H1 (cell line): ENCODE measurements at regions not wholly inside any gene's neighbourhood (a gene's known extent, or its start where the extent isn't known, plus 50 kb on each side); places are given as distances from the start of the nearest gene placed in this dataset.
A peak's percentile ranks its signal among the peaks of the same experiment; 100 is the strongest.

Source experiments
- CTCF ChIA-PET: fragments of 300-600 bp; sonication (Branson Sonifier 250); formaldehyde crosslinking; loops from one replicate; lab custom pipeline; 2021; ENCODE audit not compliant: partially characterized antibody; lab: Charles Lee
- POLR2A ChIA-PET: fragments of 300-600 bp; sonication (Branson Sonifier 250); formaldehyde crosslinking; loops from one replicate; lab custom pipeline; 2021; ENCODE audit warnings: inconsistent platforms; ENCODE audit not compliant: partially characterized antibody; lab: Charles Lee
- DNase-seq, 2 experiments: peaks; one replicate each; pipeline versions ENCODE4 v3.0.0 to v3.0.0-alpha.2; 2010 to 2022; ENCODE audit warnings: low spot score in 2 of 2, low read depth in 1 of 2, mixed read lengths in 1 of 2
- FAIRE-seq: peaks from 2 replicates; lab custom pipeline; 2011; peaks lifted over from hg19 to GRCh38; lab: Jason Lieb, UNC
- H2AFZ ChIP-seq: 2 replicates; pipeline ENCODE4 v1.8.1; 2012; ENCODE audit warnings: low read length, inconsistent platforms
- H2AK5ac ChIP-seq: 2 replicates; pipeline ENCODE4 v1.6.1; 2013; ENCODE audit warnings: low read depth, low read length
- H2BK120ac ChIP-seq: replicated peaks from 2 replicates; pipeline ENCODE3; 2013; ENCODE audit warnings: low read depth, low read length, inconsistent platforms
- H2BK12ac ChIP-seq: 2 replicates; pipeline ENCODE4 v1.6.1; 2013; ENCODE audit warnings: low read depth, low read length
- H2BK15ac ChIP-seq: 2 replicates; pipeline ENCODE4 v1.6.1; 2013; ENCODE audit warnings: low read length
- H2BK20ac ChIP-seq: 2 replicates; pipeline ENCODE4 v1.6.1; 2013; ENCODE audit warnings: low read length
- H2BK5ac ChIP-seq: 2 replicates; pipeline ENCODE4 v1.6.1; 2013; ENCODE audit warnings: low read depth, low read length
- H3K14ac ChIP-seq: 2 replicates; pipeline ENCODE4 v1.6.1; 2013; ENCODE audit warnings: inconsistent platforms; ENCODE audit not compliant: insufficient read length
- H3K18ac ChIP-seq: 2 replicates; pipeline ENCODE4 v1.6.1; 2013; ENCODE audit warnings: low read length; ENCODE audit errors: extremely low read depth
- H3K23ac ChIP-seq: 2 replicates; pipeline ENCODE4 v1.6.1; 2013; ENCODE audit warnings: inconsistent platforms; ENCODE audit not compliant: insufficient read length
- H3K23me2 ChIP-seq: 2 replicates; pipeline ENCODE4 v1.6.1; 2013; ENCODE audit warnings: low read depth, low read length
- H3K27ac ChIP-seq: 2 replicates; pipeline ENCODE4 v1.6.1; 2011; ENCODE audit warnings: low read depth, low read length, inconsistent platforms
- H3K27me3 ChIP-seq, 4 experiments: replicated peaks in 1 of 4; 1 replicate in 1 of 4; 2 replicates in 3 of 4; pipeline versions ENCODE4 v1.6.1 to v1.8.1; 2011 to 2013; ENCODE audit warnings: low read length in 3 of 4, mild to moderate bottlenecking in 3 of 4, inconsistent platforms in 2 of 4, mixed read lengths in 2 of 4, moderate library complexity in 1 of 4; ENCODE audit not compliant: control insufficient read depth in 3 of 4, insufficient read depth in 3 of 4; ENCODE audit errors: extremely low read depth in 1 of 4
- H3K36me3 ChIP-seq, 4 experiments: 2 replicates each; pipeline versions ENCODE4 v1.6.1 to v1.8.1; 2011 to 2013; ENCODE audit warnings: mild to moderate bottlenecking in 4 of 4, low read length in 3 of 4, moderate library complexity in 2 of 4, control low read depth in 1 of 4, inconsistent platforms in 1 of 4; ENCODE audit not compliant: insufficient read depth in 4 of 4, control insufficient read depth in 2 of 4
- H3K4ac ChIP-seq: replicated peaks from 2 replicates; pipeline ENCODE3; 2013; ENCODE audit warnings: low read length, low read depth, mixed read lengths, inconsistent platforms; ENCODE audit not compliant: insufficient read length
- H3K4me1 ChIP-seq, 4 experiments: replicated peaks in 1 of 4; 1 replicate in 1 of 4; 2 replicates in 3 of 4; pipeline versions ENCODE4 v1.6.1 to v1.8.1; 2011 to 2013; ENCODE audit warnings: low read length in 3 of 4, inconsistent platforms in 2 of 4, mixed read lengths in 1 of 4; ENCODE audit not compliant: insufficient read depth in 4 of 4, control insufficient read depth in 3 of 4
- H3K4me2 ChIP-seq, 2 experiments: 2 replicates each; pipeline versions ENCODE4 v1.6.1 to v1.8.1; 2011 to 2013; ENCODE audit warnings: low read depth in 2 of 2, low read length in 2 of 2, control low read depth in 1 of 2, inconsistent platforms in 1 of 2, mild to moderate bottlenecking in 1 of 2; ENCODE audit not compliant: insufficient read depth in 1 of 2
- H3K4me3 ChIP-seq, 4 experiments: fragments of 200-600, 300-600 bp in 1 of 4; sonication (generic), shearing (Covaris generic), sonication (Bioruptor Twin) in 1 of 4; 2 replicates each; pipeline versions ENCODE4 v1.5.1 to v1.8.1; 2011 to 2016; ENCODE audit warnings: low read length in 4 of 4, low read depth in 3 of 4, control low read depth in 2 of 4, inconsistent platforms in 2 of 4, mild to moderate bottlenecking in 2 of 4, mixed read lengths in 1 of 4, moderate library complexity in 1 of 4; ENCODE audit not compliant: insufficient read depth in 2 of 4; ENCODE audit errors: extremely low read depth in 1 of 4
- H3K56ac ChIP-seq: replicated peaks from 2 replicates; pipeline ENCODE3; 2013; ENCODE audit warnings: low read depth, mild to moderate bottlenecking, mixed read lengths, low read length, inconsistent platforms; ENCODE audit not compliant: insufficient read length
- H3K79me1 ChIP-seq: 2 replicates; pipeline ENCODE4 v1.6.1; 2013; ENCODE audit warnings: low read depth, low read length, control low read depth
- H3K79me2 ChIP-seq, 2 experiments: 2 replicates each; pipeline versions ENCODE4 v1.6.1 to v1.8.1; 2012 to 2013; ENCODE audit warnings: low read length in 2 of 2, mild to moderate bottlenecking in 2 of 2, inconsistent platforms in 1 of 2; ENCODE audit not compliant: insufficient read depth in 2 of 2, control insufficient read depth in 1 of 2
- H3K9ac ChIP-seq, 4 experiments: replicated peaks in 1 of 4; 1 replicate in 1 of 4; 2 replicates in 3 of 4; pipeline versions ENCODE4 v1.6.1 to v1.8.1; 2011 to 2013; ENCODE audit warnings: low read depth in 3 of 4, low read length in 3 of 4, control low read depth in 2 of 4, mild to moderate bottlenecking in 2 of 4, moderate library complexity in 2 of 4, inconsistent platforms in 1 of 4; ENCODE audit errors: extremely low read depth in 1 of 4
- H3K9me3 ChIP-seq, 2 experiments: 2 replicates each; pipeline versions ENCODE4 v1.6.1 to v1.8.1; 2012 to 2013; ENCODE audit warnings: mild to moderate bottlenecking in 2 of 2, moderate library complexity in 2 of 2, control low read depth in 1 of 2, inconsistent platforms in 1 of 2, low read depth in 1 of 2, low read length in 1 of 2, mixed read lengths in 1 of 2; ENCODE audit not compliant: insufficient read depth in 2 of 2
- H4K20me1 ChIP-seq, 2 experiments: replicated peaks in 1 of 2; 2 replicates each; pipeline versions ENCODE3 to v1.8.1; 2011 to 2013; ENCODE audit warnings: inconsistent platforms in 2 of 2, low read length in 2 of 2, mild to moderate bottlenecking in 1 of 2; ENCODE audit not compliant: insufficient read depth in 2 of 2, control insufficient read depth in 1 of 2
- H4K5ac ChIP-seq: 2 replicates; pipeline ENCODE4 v1.6.1; 2013; ENCODE audit warnings: low read length, low read depth, mixed read lengths, inconsistent platforms; ENCODE audit not compliant: insufficient read length
- H4K8ac ChIP-seq: 2 replicates; pipeline ENCODE4 v1.8.0; 2013; ENCODE audit warnings: mild to moderate bottlenecking, moderate library complexity, low read length, inconsistent platforms; ENCODE audit not compliant: insufficient read depth; ENCODE audit errors: extremely low read depth
- H4K91ac ChIP-seq: replicated peaks from 2 replicates; pipeline ENCODE3; 2013; ENCODE audit warnings: low read length, mixed read lengths, inconsistent platforms; ENCODE audit not compliant: insufficient read length
- ASH2L ChIP-seq: fragments of 200-600, 300-600 bp; sonication (generic); IDR thresholded peaks from one replicate; pipeline ENCODE4 v1.7.1; 2017; ENCODE audit warnings: low read length
- BACH1 ChIP-seq: IDR thresholded peaks from 2 replicates; pipeline ENCODE4 v1.6.1; 2012; ENCODE audit warnings: low read length, improper control_type of control experiment
- KDM1A ChIP-seq: fragments of 200-600, 300-600 bp; sonication (generic); IDR thresholded peaks from 2 replicates; pipeline ENCODE4 v1.7.1; 2016; ENCODE audit warnings: mild to moderate bottlenecking, low read length, borderline replicate concordance
- POLR2AphosphoS5 ChIP-seq: IDR thresholded peaks from 2 replicates; pipeline ENCODE4 v1.6.1; 2011; ENCODE audit warnings: low read depth, low read length
- RBBP5 ChIP-seq: IDR thresholded peaks from 2 replicates; pipeline ENCODE4 v1.7.1; 2012; ENCODE audit warnings: low read depth, mild to moderate bottlenecking, inconsistent platforms, low read length, moderate library complexity, borderline replicate concordance
- RNF2 ChIP-seq: fragments of 200-900, 300-1000 bp; sonication (generic); IDR thresholded peaks from 2 replicates; pipeline ENCODE4 v1.7.1; 2016; ENCODE audit warnings: borderline replicate concordance, low read depth, mild to moderate bottlenecking, antibody characterized with exemption, low read length; ENCODE audit not compliant: poor library complexity, severe bottlenecking; ENCODE audit errors: missing control alignments
- SP1 ChIP-seq: IDR thresholded peaks from 2 replicates; pipeline ENCODE4 v1.6.1; 2011; ENCODE audit warnings: low read depth, low read length
- SRF ChIP-seq: IDR thresholded peaks from 2 replicates; pipeline ENCODE4 v1.6.1; 2011; ENCODE audit warnings: mild to moderate bottlenecking, low read depth, low read length, moderate library complexity
- SUZ12 ChIP-seq: fragments of 200-600 bp; sonication (generic); IDR thresholded peaks from 2 replicates; pipeline ENCODE4 v1.6.1; 2012; ENCODE audit warnings: mild to moderate bottlenecking, inconsistent platforms, low read length, moderate library complexity, mixed read lengths
- WGBS, 2 experiments: shearing (Covaris generic) in 1 of 2; methylation state at CpG; one replicate each; pipeline versions ENCODE4 v1.1.6 to v1.1.7; 2013 to 2015; ENCODE audit warnings: low lambda C conversion rate in 2 of 2, mixed read lengths in 2 of 2, inconsistent platforms in 1 of 2, low coverage in 1 of 2, missing lambda C conversion rate in 1 of 2; ENCODE audit not compliant: insufficient replicate concordance in 2 of 2, insufficient coverage in 1 of 2, insufficient read length in 1 of 2; ENCODE audit errors: extremely low coverage in 1 of 2, missing lambda C conversion rate in 1 of 2; 5-methylcytosine and 5-hydroxymethylcytosine counted together

GRCh38 chr18:26746398-26746797 lies 119.1 kb downstream of the AQP4 start:
- CTCF ChIA-PET, result interaction anchor here (1.5 kb wide), 1 partner anchor 363 kb away, joined by 3 read pairs; no protein-coding TSS in a partner anchor

More at GRCh38 chr18:26746398-26746797, 119.1 kb downstream of the AQP4 start:
- Histone ChIP-seq H3K14ac (no peak overlapping the region), H2BK12ac (no peak overlapping the region), H3K79me2 (no peaks in the 10 kb centered on the region), H3K4me2 (no peak overlapping the region), H2AK5ac (no peak overlapping the region), H3K23ac (no peak overlapping the region), H3K4me1 (peaks cover 0 to 4% (median under 1%) of the 10 kb centered on the region in 4 experiments; a peak in 3 of 7 replicates), H2BK120ac (no peak overlapping the region), H4K5ac (no peak overlapping the region), H3K9me3 (no peaks in the 10 kb centered on the region), H2BK5ac (no peak overlapping the region), H3K36me3 (no peaks in the 10 kb centered on the region), H3K4ac (no peak overlapping the region), H3K9ac (no peak overlapping the region), H3K4me3 (no peak overlapping the region), H3K23me2 (no peaks in the 10 kb centered on the region), H4K91ac (no peak overlapping the region), H4K20me1 (no peaks in the 10 kb centered on the region), H3K56ac (no peak overlapping the region), H2BK15ac (no peak overlapping the region)
- FAIRE-seq, result no peak
- POLR2A ChIA-PET, result no interaction called here
- WGBS, 2 experiments, result 88% methylated on average over 5 of the region's 5 CpGs; no CpG with 5 or more reads in 1 of the 2 experiments
- TF ChIP-seq SRF, result no peak
- TF ChIP-seq SP1, result no peak
- TF ChIP-seq KDM1A, result no peak
- no peak for TF ChIP-seq RBBP5
- no peak for TF ChIP-seq SUZ12
- TF ChIP-seq POLR2AphosphoS5, result no peak
- no peak for TF ChIP-seq BACH1
- no peak for TF ChIP-seq ASH2L
- no peak for TF ChIP-seq RNF2
- TF ChIP-seq, all 59 proteins: peak for 0
- Histone ChIP-seq H2AFZ (peak overlapping the region; percentile 70), H3K27ac (no peak overlapping the region), H3K27me3 (no peaks in the 10 kb centered on the region), H3K18ac (no peak overlapping the region), H2BK20ac (no peak overlapping the region), H3K79me1 (no peaks in the 10 kb centered on the region), H4K8ac (no peak overlapping the region)
- no peak for DNase-seq
